GM21528 (cell line): ENCODE measurements at regions not wholly inside any gene's neighbourhood (a gene's known extent, or its start where the extent isn't known, plus 50 kb on each side); places are given as distances from the start of the nearest gene placed in this dataset.

ENCODE experiments used
- ATAC-seq: cut with Tn5 transposase; IDR thresholded peaks from one replicate; pipeline ENCODE4 v1.9.1; 2021; ENCODE audit warnings: mild to moderate bottlenecking, moderate library complexity; ENCODE audit not compliant: unreplicated experiment, low FRiP score

- no peak for ATAC-seq
Observed at GRCh38 chr9:89975024-89975423, 370.2 kb downstream of the GADD45G start.

GRCh38 chr9:89975630-89976029, 370.8 kb downstream of the GADD45G start:
- no peak for ATAC-seq

- ATAC-seq: no peak
Observed at GRCh38 chr9:89978185-89978584, 373.4 kb downstream of the GADD45G start.

GRCh38 chr9:89980600-89980999, 375.8 kb downstream of the GADD45G start:
- ATAC-seq: no peak

- no peak for ATAC-seq
Observed at GRCh38 chr9:89982016-89982415, 377.2 kb downstream of the GADD45G start.

GRCh38 chr9:89983411-89983810, 378.6 kb downstream of the GADD45G start:
- no peak for ATAC-seq

GRCh38 chr9:89984214-89984613, 379.4 kb downstream of the GADD45G start:
- no peak for ATAC-seq

GRCh38 chr9:89985068-89985467, 380.3 kb downstream of the GADD45G start:
- ATAC-seq: no peak

GRCh38 chr9:89986190-89986589, 381.4 kb downstream of the GADD45G start:
- no peak for ATAC-seq

GRCh38 chr9:89988458-89988857, 383.6 kb downstream of the GADD45G start:
- no peak for ATAC-seq

GRCh38 chr9:89991204-89991790, 386.5 kb downstream of the GADD45G start:
- ATAC-seq: no peak

GRCh38 chr9:89992326-89993198, 387.8 kb downstream of the GADD45G start:
- ATAC-seq: no peak

- ATAC-seq: no peak
Observed at GRCh38 chr9:89993678-89994630, 389.1 kb downstream of the GADD45G start.

GRCh38 chr9:89994988-89995613, 390.3 kb downstream of the GADD45G start:
- ATAC-seq: no peak

GRCh38 chr9:89996116-89996515, 391.3 kb downstream of the GADD45G start:
- ATAC-seq: no peak

- ATAC-seq: no peak
Observed at GRCh38 chr9:89996773-89997172, 392.0 kb downstream of the GADD45G start.

- no peak for ATAC-seq
Observed at GRCh38 chr9:89998633-89999032, 393.8 kb downstream of the GADD45G start.

- peak; percentile 11 for ATAC-seq
Observed at GRCh38 chr9:89999176-89999533, 394.3 kb downstream of the GADD45G start.

- ATAC-seq: peak; percentile 96
Observed at GRCh38 chr9:89999534-90000370, 394.9 kb downstream of the GADD45G start.

- ATAC-seq: no peak
Observed at GRCh38 chr9:90000925-90001324, 396.1 kb downstream of the GADD45G start.
